Mesendoderm (in vitro differentiated cells): ENCODE measurements at regions not wholly inside any gene's neighbourhood (a gene's known extent, or its start where the extent isn't known, plus 50 kb on each side); places are given as distances from the start of the nearest gene placed in this dataset.
A peak's percentile ranks its signal among the peaks of the same experiment; 100 is the strongest.

ENCODE experiments used
- DNase-seq: peaks from one replicate; pipeline ENCODE4 v3.0.0; 2013
- H2AK5ac ChIP-seq: 2 replicates; pipeline ENCODE4 v1.6.1; 2013; ENCODE audit warnings: low read length, inconsistent platforms
- H2BK120ac ChIP-seq: 2 replicates; pipeline ENCODE4 v1.6.1; 2013; ENCODE audit warnings: low read depth, mild to moderate bottlenecking, low read length, moderate library complexity, mixed read lengths
- H2BK15ac ChIP-seq: replicated peaks from 2 replicates; pipeline ENCODE4 v1.6.1; 2013; ENCODE audit warnings: low read depth, mild to moderate bottlenecking, moderate library complexity
- H2BK5ac ChIP-seq: 2 replicates; pipeline ENCODE4 v1.6.1; 2013; ENCODE audit warnings: low read length, inconsistent platforms
- H3K18ac ChIP-seq: 2 replicates; pipeline ENCODE4 v1.6.1; 2013; ENCODE audit warnings: mild to moderate bottlenecking, low read length, mixed read lengths
- H3K23ac ChIP-seq: one replicate; pipeline ENCODE4 v1.6.1; 2013; ENCODE audit warnings: low read length
- H3K27ac ChIP-seq: 2 replicates; pipeline ENCODE4 v1.5.1; 2013; ENCODE audit warnings: low read depth, mild to moderate bottlenecking, inconsistent platforms, low read length, moderate library complexity
- H3K27me3 ChIP-seq: 2 replicates; pipeline ENCODE4 v1.6.1; 2013; ENCODE audit warnings: low read length, control low read depth, mild to moderate bottlenecking, inconsistent platforms; ENCODE audit not compliant: insufficient read depth, poor library complexity
- H3K36me3 ChIP-seq: 2 replicates; pipeline ENCODE4 v1.6.1; 2013; ENCODE audit warnings: low read length, inconsistent platforms; ENCODE audit not compliant: control insufficient read depth, insufficient read depth
- H3K4ac ChIP-seq: one replicate; pipeline ENCODE4 v1.6.1; 2013; ENCODE audit warnings: low read depth, mild to moderate bottlenecking, low read length, moderate library complexity
- H3K4me1 ChIP-seq: 2 replicates; pipeline ENCODE4 v1.6.1; 2013; ENCODE audit warnings: low read depth, low read length, inconsistent platforms; ENCODE audit not compliant: control insufficient read depth
- H3K4me2 ChIP-seq: 2 replicates; pipeline ENCODE4 v1.6.1; 2013; ENCODE audit warnings: low read length
- H3K4me3 ChIP-seq: 2 replicates; pipeline ENCODE4 v1.5.1; 2013; ENCODE audit warnings: mild to moderate bottlenecking, low read length
- H3K56ac ChIP-seq: one replicate; pipeline ENCODE4 v1.6.1; 2013; ENCODE audit warnings: low read length
- H3K79me1 ChIP-seq: 2 replicates; pipeline ENCODE4 v1.6.1; 2013; ENCODE audit warnings: low read length, inconsistent platforms
- H3K79me2 ChIP-seq: 2 replicates; pipeline ENCODE4 v1.6.1; 2013; ENCODE audit warnings: mild to moderate bottlenecking, low read length; ENCODE audit not compliant: control insufficient read depth, insufficient read depth
- H3K9ac ChIP-seq: 2 replicates; pipeline ENCODE4 v1.6.1; 2013; ENCODE audit warnings: low read length, inconsistent platforms
- H4K5ac ChIP-seq: one replicate; pipeline ENCODE4 v1.6.1; 2013; ENCODE audit warnings: low read length
- H4K8ac ChIP-seq: one replicate; pipeline ENCODE4 v1.6.1; 2013; ENCODE audit warnings: low read depth, mild to moderate bottlenecking, control low read depth, low read length, moderate library complexity
- WGBS: extraction: QIAGEN DNeasy Blood & Tissue Kit; methylation state at CpG from one replicate; pipeline ENCODE4 v1.1.7; 2013; ENCODE audit warnings: low lambda C conversion rate, missing lambda C conversion rate; ENCODE audit not compliant: insufficient coverage; ENCODE audit errors: extremely low coverage; 5-methylcytosine and 5-hydroxymethylcytosine counted together

- Histone ChIP-seq H3K56ac (no peak overlapping the region), H3K36me3 (no peaks in the 10 kb centered on the region), H2BK15ac (no peak overlapping the region), H3K4ac (no peak overlapping the region), H3K27me3 (no peaks in the 10 kb centered on the region), H3K4me3 (no peak overlapping the region), H3K79me2 (no peaks in the 10 kb centered on the region), H3K18ac (no peak overlapping the region), H3K23ac (no peak overlapping the region), H2AK5ac (no peak overlapping the region), H4K5ac (no peak overlapping the region), H4K8ac (no peak overlapping the region), H3K4me1 (no peaks in the 10 kb centered on the region), H3K4me2 (no peak overlapping the region), H2BK120ac (no peak overlapping the region), H3K9ac (no peak overlapping the region), H3K79me1 (no peaks in the 10 kb centered on the region), H2BK5ac (no peak overlapping the region), H3K27ac (no peak overlapping the region)
- no peak for DNase-seq
- WGBS: no CpG with 5 or more reads among the region's 4 CpGs
Observed at GRCh38 chr18:40875101-40875615, 1079.9 kb upstream of the PIK3C3 start.

- Histone ChIP-seq H3K27me3 (no peaks in the 10 kb centered on the region), H2BK5ac (no peak overlapping the region), H3K36me3 (no peaks in the 10 kb centered on the region), H3K79me2 (no peaks in the 10 kb centered on the region), H3K56ac (no peak overlapping the region), H2BK15ac (no peak overlapping the region), H3K4me3 (no peak overlapping the region), H3K18ac (no peak overlapping the region), H3K9ac (no peak overlapping the region), H2BK120ac (no peak overlapping the region), H3K4me2 (no peak overlapping the region), H3K4ac (no peak overlapping the region), H3K4me1 (no peaks in the 10 kb centered on the region), H3K79me1 (no peaks in the 10 kb centered on the region), H3K23ac (no peak overlapping the region), H4K8ac (no peak overlapping the region), H3K27ac (no peak overlapping the region), H4K5ac (no peak overlapping the region), H2AK5ac (no peak overlapping the region)
- no CpG with 5 or more reads among the region's 1 CpG for WGBS
- DNase-seq: no peak
Observed at GRCh38 chr18:40874233-40874632, 1080.8 kb upstream of the PIK3C3 start.

- Histone ChIP-seq H3K4me2 (no peak overlapping the region), H3K23ac (no peak overlapping the region), H2BK15ac (no peak overlapping the region), H3K56ac (no peak overlapping the region), H3K9ac (no peak overlapping the region), H2BK5ac (no peak overlapping the region), H3K36me3 (no peaks in the 10 kb centered on the region), H2BK120ac (no peak overlapping the region), H3K4me1 (no peaks in the 10 kb centered on the region), H2AK5ac (no peak overlapping the region), H3K27me3 (no peaks in the 10 kb centered on the region), H3K4me3 (no peak overlapping the region), H3K79me2 (no peaks in the 10 kb centered on the region), H3K18ac (no peak overlapping the region), H4K5ac (no peak overlapping the region), H3K27ac (no peak overlapping the region), H3K79me1 (no peaks in the 10 kb centered on the region), H4K8ac (no peak overlapping the region), H3K4ac (no peak overlapping the region)
- DNase-seq: no peak
- no CpG with 5 or more reads among the region's 4 CpGs for WGBS
Observed at GRCh38 chr18:40868110-40868858, 1086.8 kb upstream of the PIK3C3 start.

GRCh38 chr18:40867459-40867858 lies 1087.6 kb upstream of the PIK3C3 start:
- Histone ChIP-seq H2BK5ac (no peak overlapping the region), H3K4me3 (no peak overlapping the region), H4K8ac (no peak overlapping the region), H2BK15ac (no peak overlapping the region), H3K4ac (peak overlapping the region; percentile 36), H3K4me1 (no peaks in the 10 kb centered on the region), H3K23ac (no peak overlapping the region), H3K27ac (no peak overlapping the region), H3K27me3 (no peaks in the 10 kb centered on the region), H3K36me3 (no peaks in the 10 kb centered on the region), H3K9ac (no peak overlapping the region), H3K4me2 (no peak overlapping the region), H4K5ac (no peak overlapping the region), H3K18ac (no peak overlapping the region), H2AK5ac (no peak overlapping the region), H3K79me1 (no peaks in the 10 kb centered on the region), H2BK120ac (no peak overlapping the region), H3K79me2 (no peaks in the 10 kb centered on the region), H3K56ac (no peak overlapping the region)
- WGBS: no CpG with 5 or more reads among the region's 2 CpGs
- DNase-seq: no peak

- Histone ChIP-seq H3K27ac (no peak overlapping the region), H3K36me3 (no peaks in the 10 kb centered on the region), H3K4ac (no peak overlapping the region), H3K18ac (no peak overlapping the region), H3K79me1 (no peaks in the 10 kb centered on the region), H4K5ac (no peak overlapping the region), H2AK5ac (no peak overlapping the region), H3K9ac (no peak overlapping the region), H3K4me2 (no peak overlapping the region), H3K27me3 (no peaks in the 10 kb centered on the region), H3K79me2 (no peaks in the 10 kb centered on the region), H2BK15ac (no peak overlapping the region), H2BK5ac (no peak overlapping the region), H3K56ac (no peak overlapping the region), H4K8ac (no peak overlapping the region), H3K23ac (no peak overlapping the region), H2BK120ac (no peak overlapping the region), H3K4me3 (no peak overlapping the region), H3K4me1 (no peaks in the 10 kb centered on the region)
- DNase-seq: no peak
- WGBS: no CpG with 5 or more reads among the region's 3 CpGs
Observed at GRCh38 chr18:40866968-40867367, 1088.1 kb upstream of the PIK3C3 start.
